ENCODE measurements at regions not wholly inside any gene's neighbourhood (a gene's known extent, or its start where the extent isn't known, plus 50 kb on each side); places are given as distances from the start of the nearest gene placed in this dataset.

DNA sequence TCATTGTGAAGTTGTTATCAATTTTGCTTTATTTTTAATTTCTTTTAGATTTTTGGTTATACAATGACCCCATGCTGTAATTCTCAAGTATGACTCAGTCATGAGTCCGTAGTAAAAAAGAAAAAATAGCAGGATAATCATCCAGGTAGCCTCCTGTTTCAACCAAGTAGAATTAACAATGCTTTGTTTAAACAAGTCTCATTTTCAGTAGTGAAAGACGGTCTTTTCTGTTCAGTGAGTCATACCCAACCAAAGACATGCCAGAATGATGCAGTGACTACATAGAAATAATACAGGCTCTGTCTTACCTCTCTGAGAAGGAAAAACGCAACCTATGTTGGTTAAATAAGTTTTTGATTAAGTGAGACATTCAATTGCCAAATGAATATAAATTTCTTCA, 67.8 kb upstream of the DSC1 start (continued):
- TF ChIP-seq, protein P1, sequence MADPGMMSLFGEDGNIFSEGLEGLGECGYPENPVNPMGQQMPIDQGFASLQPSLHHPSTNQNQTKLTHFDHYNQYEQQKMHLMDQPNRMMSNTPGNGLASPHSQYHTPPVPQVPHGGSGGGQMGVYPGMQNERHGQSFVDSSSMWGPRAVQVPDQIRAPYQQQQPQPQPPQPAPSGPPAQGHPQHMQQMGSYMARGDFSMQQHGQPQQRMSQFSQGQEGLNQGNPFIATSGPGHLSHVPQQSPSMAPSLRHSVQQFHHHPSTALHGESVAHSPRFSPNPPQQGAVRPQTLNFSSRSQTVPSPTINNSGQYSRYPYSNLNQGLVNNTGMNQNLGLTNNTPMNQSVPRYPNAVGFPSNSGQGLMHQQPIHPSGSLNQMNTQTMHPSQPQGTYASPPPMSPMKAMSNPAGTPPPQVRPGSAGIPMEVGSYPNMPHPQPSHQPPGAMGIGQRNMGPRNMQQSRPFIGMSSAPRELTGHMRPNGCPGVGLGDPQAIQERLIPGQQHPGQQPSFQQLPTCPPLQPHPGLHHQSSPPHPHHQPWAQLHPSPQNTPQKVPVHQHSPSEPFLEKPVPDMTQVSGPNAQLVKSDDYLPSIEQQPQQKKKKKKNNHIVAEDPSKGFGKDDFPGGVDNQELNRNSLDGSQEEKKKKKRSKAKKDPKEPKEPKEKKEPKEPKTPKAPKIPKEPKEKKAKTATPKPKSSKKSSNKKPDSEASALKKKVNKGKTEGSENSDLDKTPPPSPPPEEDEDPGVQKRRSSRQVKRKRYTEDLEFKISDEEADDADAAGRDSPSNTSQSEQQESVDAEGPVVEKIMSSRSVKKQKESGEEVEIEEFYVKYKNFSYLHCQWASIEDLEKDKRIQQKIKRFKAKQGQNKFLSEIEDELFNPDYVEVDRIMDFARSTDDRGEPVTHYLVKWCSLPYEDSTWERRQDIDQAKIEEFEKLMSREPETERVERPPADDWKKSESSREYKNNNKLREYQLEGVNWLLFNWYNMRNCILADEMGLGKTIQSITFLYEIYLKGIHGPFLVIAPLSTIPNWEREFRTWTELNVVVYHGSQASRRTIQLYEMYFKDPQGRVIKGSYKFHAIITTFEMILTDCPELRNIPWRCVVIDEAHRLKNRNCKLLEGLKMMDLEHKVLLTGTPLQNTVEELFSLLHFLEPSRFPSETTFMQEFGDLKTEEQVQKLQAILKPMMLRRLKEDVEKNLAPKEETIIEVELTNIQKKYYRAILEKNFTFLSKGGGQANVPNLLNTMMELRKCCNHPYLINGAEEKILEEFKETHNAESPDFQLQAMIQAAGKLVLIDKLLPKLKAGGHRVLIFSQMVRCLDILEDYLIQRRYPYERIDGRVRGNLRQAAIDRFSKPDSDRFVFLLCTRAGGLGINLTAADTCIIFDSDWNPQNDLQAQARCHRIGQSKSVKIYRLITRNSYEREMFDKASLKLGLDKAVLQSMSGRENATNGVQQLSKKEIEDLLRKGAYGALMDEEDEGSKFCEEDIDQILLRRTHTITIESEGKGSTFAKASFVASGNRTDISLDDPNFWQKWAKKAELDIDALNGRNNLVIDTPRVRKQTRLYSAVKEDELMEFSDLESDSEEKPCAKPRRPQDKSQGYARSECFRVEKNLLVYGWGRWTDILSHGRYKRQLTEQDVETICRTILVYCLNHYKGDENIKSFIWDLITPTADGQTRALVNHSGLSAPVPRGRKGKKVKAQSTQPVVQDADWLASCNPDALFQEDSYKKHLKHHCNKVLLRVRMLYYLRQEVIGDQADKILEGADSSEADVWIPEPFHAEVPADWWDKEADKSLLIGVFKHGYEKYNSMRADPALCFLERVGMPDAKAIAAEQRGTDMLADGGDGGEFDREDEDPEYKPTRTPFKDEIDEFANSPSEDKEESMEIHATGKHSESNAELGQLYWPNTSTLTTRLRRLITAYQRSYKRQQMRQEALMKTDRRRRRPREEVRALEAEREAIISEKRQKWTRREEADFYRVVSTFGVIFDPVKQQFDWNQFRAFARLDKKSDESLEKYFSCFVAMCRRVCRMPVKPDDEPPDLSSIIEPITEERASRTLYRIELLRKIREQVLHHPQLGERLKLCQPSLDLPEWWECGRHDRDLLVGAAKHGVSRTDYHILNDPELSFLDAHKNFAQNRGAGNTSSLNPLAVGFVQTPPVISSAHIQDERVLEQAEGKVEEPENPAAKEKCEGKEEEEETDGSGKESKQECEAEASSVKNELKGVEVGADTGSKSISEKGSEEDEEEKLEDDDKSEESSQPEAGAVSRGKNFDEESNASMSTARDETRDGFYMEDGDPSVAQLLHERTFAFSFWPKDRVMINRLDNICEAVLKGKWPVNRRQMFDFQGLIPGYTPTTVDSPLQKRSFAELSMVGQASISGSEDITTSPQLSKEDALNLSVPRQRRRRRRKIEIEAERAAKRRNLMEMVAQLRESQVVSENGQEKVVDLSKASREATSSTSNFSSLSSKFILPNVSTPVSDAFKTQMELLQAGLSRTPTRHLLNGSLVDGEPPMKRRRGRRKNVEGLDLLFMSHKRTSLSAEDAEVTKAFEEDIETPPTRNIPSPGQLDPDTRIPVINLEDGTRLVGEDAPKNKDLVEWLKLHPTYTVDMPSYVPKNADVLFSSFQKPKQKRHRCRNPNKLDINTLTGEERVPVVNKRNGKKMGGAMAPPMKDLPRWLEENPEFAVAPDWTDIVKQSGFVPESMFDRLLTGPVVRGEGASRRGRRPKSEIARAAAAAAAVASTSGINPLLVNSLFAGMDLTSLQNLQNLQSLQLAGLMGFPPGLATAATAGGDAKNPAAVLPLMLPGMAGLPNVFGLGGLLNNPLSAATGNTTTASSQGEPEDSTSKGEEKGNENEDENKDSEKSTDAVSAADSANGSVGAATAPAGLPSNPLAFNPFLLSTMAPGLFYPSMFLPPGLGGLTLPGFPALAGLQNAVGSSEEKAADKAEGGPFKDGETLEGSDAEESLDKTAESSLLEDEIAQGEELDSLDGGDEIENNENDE (IDR thresholded peaks at IDR 0.05; ENCODE audit: insufficient replicate concordance, low read length) = no peak
- TF ChIP-seq CHD1 (IDR thresholded peaks at IDR 0.05; ENCODE audit: low read depth, low read length) (no peak), KDM1A (IDR thresholded peaks at IDR 0.05; ENCODE audit: borderline replicate concordance, low read length) (no peak), KDM4A (IDR thresholded peaks at IDR 0.05; ENCODE audit: low read depth, low read length, severe bottlenecking) (no peak)

All from H1 (cell line).